HepG2 (cell line): ENCODE measurements at regions not wholly inside any gene's neighbourhood (a gene's known extent, or its start where the extent isn't known, plus 50 kb on each side); places are given as distances from the start of the nearest gene placed in this dataset.
A peak's percentile ranks its signal among the peaks of the same experiment; 100 is the strongest.

Source experiments
- ADNP ChIP-seq: sonication (generic); formaldehyde crosslinking; IDR thresholded peaks from 2 replicates; pipeline ENCODE4 v1.4.0; 2020; ENCODE audit warnings: missing genetic modification reagents
- BORCS8-MEF2B ChIP-seq: sonication (generic); formaldehyde crosslinking; IDR thresholded peaks from 2 replicates; pipeline ENCODE4 v1.8.0; 2022; ENCODE audit warnings: mild to moderate bottlenecking, missing genetic modification reagents
- BRCA1 ChIP-seq: sonication (generic); formaldehyde crosslinking; IDR thresholded peaks from 2 replicates; pipeline ENCODE4 v1.4.0; 2020; ENCODE audit warnings: missing genetic modification reagents
- MXI1 ChIP-seq: IDR thresholded peaks from 3 replicates; pipeline ENCODE4 v1.6.1; 2012; ENCODE audit warnings: low read depth, low read length, inconsistent platforms, borderline replicate concordance
- NR2F6 ChIP-seq, 2 experiments: IDR thresholded peaks; 2 replicates each; pipeline ENCODE4 v1.6.1; 2016; ENCODE audit warnings: antibody characterized with exemption in 1 of 2, mild to moderate bottlenecking in 1 of 2
- PHF8 ChIP-seq: sonication (generic); formaldehyde crosslinking; IDR thresholded peaks from 2 replicates; pipeline ENCODE4 v1.5.0; 2020; ENCODE audit warnings: missing genetic modification reagents
- SMARCE1 ChIP-seq: fragments of 450-650 bp; IDR thresholded peaks from 2 replicates; pipeline ENCODE4 v1.6.1; 2017; ENCODE audit warnings: borderline replicate concordance
- THYN1 ChIP-seq: sonication (generic); formaldehyde crosslinking; IDR thresholded peaks from 2 replicates; pipeline ENCODE4 v1.8.1; 2023; ENCODE audit warnings: low read depth, mild to moderate bottlenecking, moderate library complexity, missing genetic modification reagents, borderline replicate concordance
- ZC3H4 ChIP-seq: sonication (generic); formaldehyde crosslinking; IDR thresholded peaks from 2 replicates; pipeline ENCODE4 v1.4.0; 2020; ENCODE audit warnings: missing genetic modification reagents, borderline replicate concordance
- ZNF143 ChIP-seq: sonication (generic); formaldehyde crosslinking; IDR thresholded peaks from 2 replicates; pipeline ENCODE4 v1.4.0; 2020; ENCODE audit warnings: missing genetic modification reagents
- ZNF230 ChIP-seq: sonication (generic); formaldehyde crosslinking; IDR thresholded peaks from 2 replicates; pipeline ENCODE4 v1.4.0; 2020; ENCODE audit warnings: mild to moderate bottlenecking, missing genetic modification reagents
- ZNF607 ChIP-seq: sonication (generic); formaldehyde crosslinking; IDR thresholded peaks from 2 replicates; pipeline ENCODE4 v1.5.1; 2020; ENCODE audit warnings: missing genetic modification reagents, mild to moderate bottlenecking, borderline replicate concordance
- ZNF614 ChIP-seq: IDR thresholded peaks from 2 replicates; pipeline ENCODE4 v1.6.1; 2018; ENCODE audit warnings: missing biosample characterization, missing genetic modification reagents, inconsistent platforms, borderline replicate concordance
- ZNF746 ChIP-seq: sonication (generic); formaldehyde crosslinking; IDR thresholded peaks from 2 replicates; pipeline ENCODE4 v1.8.0; 2022; ENCODE audit warnings: mild to moderate bottlenecking, missing genetic modification reagents
- ZSCAN20 ChIP-seq: sonication (generic); formaldehyde crosslinking; IDR thresholded peaks from 2 replicates; pipeline ENCODE4 v1.4.0; 2020; ENCODE audit warnings: missing genetic modification reagents, mild to moderate bottlenecking, borderline replicate concordance
- TF ChIP-seq, protein P1 (sequence below): sonication (generic); formaldehyde crosslinking; IDR thresholded peaks from 2 replicates; pipeline ENCODE4 v1.5.0; 2020; ENCODE audit warnings: mild to moderate bottlenecking, missing genetic modification reagents
- TF ChIP-seq, protein P2 (sequence below): sonication (generic); formaldehyde crosslinking; IDR thresholded peaks from 2 replicates; pipeline ENCODE4 v1.4.0; 2020; ENCODE audit warnings: missing genetic modification reagents
- TF ChIP-seq, protein P3 (sequence below): sonication (generic); formaldehyde crosslinking; IDR thresholded peaks from 2 replicates; pipeline ENCODE4 v1.9.0; 2022; ENCODE audit warnings: low read depth, missing genetic modification reagents
- TF ChIP-seq, protein P4 (sequence below): IDR thresholded peaks from 2 replicates; pipeline ENCODE4 v1.6.1; 2016; ENCODE audit warnings: low read depth
- TF ChIP-seq, protein P5 (sequence below): sonication (generic); formaldehyde crosslinking; IDR thresholded peaks from 2 replicates; pipeline ENCODE4; 2020; ENCODE audit warnings: missing genetic modification reagents, mild to moderate bottlenecking, borderline replicate concordance

DNA sequence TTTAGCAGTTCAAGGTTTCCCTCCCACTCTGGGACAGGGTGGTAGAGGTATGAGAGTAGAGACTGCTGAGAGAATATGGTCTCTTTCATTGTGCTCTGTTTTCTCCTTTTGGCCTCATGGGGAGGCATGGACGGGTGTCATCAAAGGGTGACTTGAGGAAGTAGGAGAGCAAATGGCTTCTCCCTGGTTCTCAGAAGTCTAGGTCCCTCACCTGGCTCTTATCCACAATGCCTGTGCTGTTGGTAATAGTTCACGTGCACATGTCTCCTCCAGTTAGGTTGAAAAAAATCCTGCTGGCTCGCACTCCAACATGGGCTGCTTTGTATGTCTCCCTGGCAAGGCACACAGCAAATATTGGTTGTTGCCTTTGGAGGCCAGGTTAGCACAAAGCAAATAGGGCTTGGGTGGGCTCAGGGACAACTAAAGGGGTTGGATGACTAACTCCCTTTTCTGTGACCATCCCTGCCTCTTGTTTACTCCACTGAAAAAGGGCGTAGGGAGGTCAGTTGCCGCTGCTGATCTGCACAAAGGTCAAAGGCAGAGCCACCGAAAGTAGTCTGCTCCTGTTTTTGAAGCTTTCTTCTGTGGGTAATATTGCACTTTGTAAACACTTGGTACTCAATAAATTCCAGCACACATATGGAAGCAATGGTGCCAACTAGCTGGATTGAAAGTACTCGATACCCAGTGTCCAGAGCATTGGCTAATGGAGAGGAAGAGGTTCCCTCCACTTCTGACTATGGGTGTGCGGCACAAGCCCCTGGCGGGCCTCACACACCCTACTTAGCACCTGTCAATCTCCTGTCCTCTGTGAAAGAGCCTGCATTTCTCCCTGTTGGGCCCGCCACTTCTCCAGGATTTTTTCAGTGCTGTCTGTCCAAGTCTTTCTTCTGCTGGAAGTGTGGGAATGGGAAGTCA, 121.8 kb downstream of the SLC38A6 start (continued):
- TF ChIP-seq BRCA1 (CRISPR knock-in tag) (no peak), ZSCAN20 (CRISPR knock-in tag) (peak; percentile 54; the same call in 1 of the 2 replicates), ADNP (CRISPR knock-in tag) (no peak), ZNF607 (peak; percentile 40; the same call in 1 of the 2 replicates), ZNF614 (CRISPR knock-in tag) (peak; percentile 96; the same call in 1 of the 2 replicates), ZNF746 (CRISPR knock-in tag) (peak; percentile 61; the same call in 1 of the 2 replicates), SMARCE1 (0 out of 2 replicates have a peak, but pooled peaks have one; percentile 14), ZC3H4 (CRISPR knock-in tag) (no peak), ZNF230 (CRISPR knock-in tag) (0 out of 2 replicates have a peak, but pooled peaks have one; percentile 65), BORCS8-MEF2B (CRISPR knock-in tag) (0 out of 2 replicates have a peak, but pooled peaks have one; percentile 55), NR2F6 (IDR thresholded peaks at IDR 0.05) (peak; percentile 97), NR2F6 (CRISPR knock-in tag; IDR thresholded peaks at IDR 0.05) (peak; percentile 97), ZNF143 (CRISPR knock-in tag) (no peak), THYN1 (CRISPR knock-in tag) (no peak), PHF8 (peak; percentile 65), MXI1 (peak; percentile 65; the same call in 1 of the 3 replicates)
- TF ChIP-seq, protein P1, sequence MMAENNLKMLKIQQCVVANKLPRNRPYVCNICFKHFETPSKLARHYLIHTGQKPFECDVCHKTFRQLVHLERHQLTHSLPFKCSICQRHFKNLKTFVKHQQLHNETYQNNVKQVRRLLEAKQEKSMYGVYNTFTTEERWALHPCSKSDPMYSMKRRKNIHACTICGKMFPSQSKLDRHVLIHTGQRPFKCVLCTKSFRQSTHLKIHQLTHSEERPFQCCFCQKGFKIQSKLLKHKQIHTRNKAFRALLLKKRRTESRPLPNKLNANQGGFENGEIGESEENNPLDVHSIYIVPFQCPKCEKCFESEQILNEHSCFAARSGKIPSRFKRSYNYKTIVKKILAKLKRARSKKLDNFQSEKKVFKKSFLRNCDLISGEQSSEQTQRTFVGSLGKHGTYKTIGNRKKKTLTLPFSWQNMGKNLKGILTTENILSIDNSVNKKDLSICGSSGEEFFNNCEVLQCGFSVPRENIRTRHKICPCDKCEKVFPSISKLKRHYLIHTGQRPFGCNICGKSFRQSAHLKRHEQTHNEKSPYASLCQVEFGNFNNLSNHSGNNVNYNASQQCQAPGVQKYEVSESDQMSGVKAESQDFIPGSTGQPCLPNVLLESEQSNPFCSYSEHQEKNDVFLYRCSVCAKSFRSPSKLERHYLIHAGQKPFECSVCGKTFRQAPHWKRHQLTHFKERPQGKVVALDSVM (CRISPR knock-in tag): peak; percentile 45; the same call in 1 of the 2 replicates
- TF ChIP-seq, protein P2, sequence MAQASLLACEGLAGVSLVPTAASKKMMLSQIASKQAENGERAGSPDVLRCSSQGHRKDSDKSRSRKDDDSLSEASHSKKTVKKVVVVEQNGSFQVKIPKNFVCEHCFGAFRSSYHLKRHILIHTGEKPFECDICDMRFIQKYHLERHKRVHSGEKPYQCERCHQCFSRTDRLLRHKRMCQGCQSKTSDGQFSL (CRISPR knock-in tag): 0 out of 2 replicates have a peak, but pooled peaks have one; percentile 3
- TF ChIP-seq, protein P3, sequence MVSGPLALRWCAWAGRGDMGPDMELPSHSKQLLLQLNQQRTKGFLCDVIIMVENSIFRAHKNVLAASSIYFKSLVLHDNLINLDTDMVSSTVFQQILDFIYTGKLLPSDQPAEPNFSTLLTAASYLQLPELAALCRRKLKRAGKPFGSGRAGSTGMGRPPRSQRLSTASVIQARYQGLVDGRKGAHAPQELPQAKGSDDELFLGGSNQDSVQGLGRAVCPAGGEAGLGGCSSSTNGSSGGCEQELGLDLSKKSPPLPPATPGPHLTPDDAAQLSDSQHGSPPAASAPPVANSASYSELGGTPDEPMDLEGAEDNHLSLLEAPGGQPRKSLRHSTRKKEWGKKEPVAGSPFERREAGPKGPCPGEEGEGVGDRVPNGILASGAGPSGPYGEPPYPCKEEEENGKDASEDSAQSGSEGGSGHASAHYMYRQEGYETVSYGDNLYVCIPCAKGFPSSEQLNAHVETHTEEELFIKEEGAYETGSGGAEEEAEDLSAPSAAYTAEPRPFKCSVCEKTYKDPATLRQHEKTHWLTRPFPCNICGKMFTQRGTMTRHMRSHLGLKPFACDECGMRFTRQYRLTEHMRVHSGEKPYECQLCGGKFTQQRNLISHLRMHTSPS: peak; percentile 87
- TF ChIP-seq, protein P4, sequence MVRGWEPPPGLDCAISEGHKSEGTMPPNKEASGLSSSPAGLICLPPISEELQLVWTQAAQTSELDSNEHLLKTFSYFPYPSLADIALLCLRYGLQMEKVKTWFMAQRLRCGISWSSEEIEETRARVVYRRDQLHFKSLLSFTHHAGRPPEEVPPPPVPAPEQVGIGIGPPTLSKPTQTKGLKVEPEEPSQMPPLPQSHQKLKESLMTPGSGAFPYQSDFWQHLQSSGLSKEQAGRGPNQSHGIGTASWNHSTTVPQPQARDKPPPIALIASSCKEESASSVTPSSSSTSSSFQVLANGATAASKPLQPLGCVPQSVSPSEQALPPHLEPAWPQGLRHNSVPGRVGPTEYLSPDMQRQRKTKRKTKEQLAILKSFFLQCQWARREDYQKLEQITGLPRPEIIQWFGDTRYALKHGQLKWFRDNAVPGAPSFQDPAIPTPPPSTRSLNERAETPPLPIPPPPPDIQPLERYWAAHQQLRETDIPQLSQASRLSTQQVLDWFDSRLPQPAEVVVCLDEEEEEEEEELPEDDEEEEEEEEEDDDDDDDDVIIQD (CRISPR knock-in tag): peak; percentile 73; the same call in 1 of the 2 replicates
- TF ChIP-seq, protein P5, sequence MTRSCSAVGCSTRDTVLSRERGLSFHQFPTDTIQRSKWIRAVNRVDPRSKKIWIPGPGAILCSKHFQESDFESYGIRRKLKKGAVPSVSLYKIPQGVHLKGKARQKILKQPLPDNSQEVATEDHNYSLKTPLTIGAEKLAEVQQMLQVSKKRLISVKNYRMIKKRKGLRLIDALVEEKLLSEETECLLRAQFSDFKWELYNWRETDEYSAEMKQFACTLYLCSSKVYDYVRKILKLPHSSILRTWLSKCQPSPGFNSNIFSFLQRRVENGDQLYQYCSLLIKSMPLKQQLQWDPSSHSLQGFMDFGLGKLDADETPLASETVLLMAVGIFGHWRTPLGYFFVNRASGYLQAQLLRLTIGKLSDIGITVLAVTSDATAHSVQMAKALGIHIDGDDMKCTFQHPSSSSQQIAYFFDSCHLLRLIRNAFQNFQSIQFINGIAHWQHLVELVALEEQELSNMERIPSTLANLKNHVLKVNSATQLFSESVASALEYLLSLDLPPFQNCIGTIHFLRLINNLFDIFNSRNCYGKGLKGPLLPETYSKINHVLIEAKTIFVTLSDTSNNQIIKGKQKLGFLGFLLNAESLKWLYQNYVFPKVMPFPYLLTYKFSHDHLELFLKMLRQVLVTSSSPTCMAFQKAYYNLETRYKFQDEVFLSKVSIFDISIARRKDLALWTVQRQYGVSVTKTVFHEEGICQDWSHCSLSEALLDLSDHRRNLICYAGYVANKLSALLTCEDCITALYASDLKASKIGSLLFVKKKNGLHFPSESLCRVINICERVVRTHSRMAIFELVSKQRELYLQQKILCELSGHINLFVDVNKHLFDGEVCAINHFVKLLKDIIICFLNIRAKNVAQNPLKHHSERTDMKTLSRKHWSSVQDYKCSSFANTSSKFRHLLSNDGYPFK (CRISPR knock-in tag): peak; percentile 26; the same call in 1 of the 2 replicates
